A549 (cell line): ENCODE measurements at regions not wholly inside any gene's neighbourhood (a gene's known extent, or its start where the extent isn't known, plus 50 kb on each side); places are given as distances from the start of the nearest gene placed in this dataset.

Experiments used
- ATAC-seq, 2 experiments: fragments of 200-7000 bp in 1 of 2; fragments of >200 bp in 1 of 2; cut with Nextera tagmentation in 1 of 2; cut with Tn5 transposase in 1 of 2; 3 replicates each; pipeline versions ENCODE4 v1.8.0 to v1.9.1; 2018 to 2020; ENCODE audit warnings: mild to moderate bottlenecking in 1 of 2, moderate library complexity in 1 of 2
- CTCF ChIA-PET: fragments of 300-600 bp; sonication (Branson Sonifier 250); formaldehyde crosslinking; extraction: SDS; loops from one replicate; lab custom pipeline; 2021; ENCODE audit warnings: antibody characterized with exemption, inconsistent platforms; lab: Yijun Ruan, JAX
- POLR2A ChIA-PET: fragments of 350-600 bp; formaldehyde crosslinking; extraction: SDS; loops from one replicate; lab custom pipeline; 2021; ENCODE audit warnings: antibody characterized with exemption, inconsistent platforms; lab: Yijun Ruan, JAX
- DNase-seq, 2 experiments: peaks; one replicate each; pipeline versions ENCODE4 v3.0.0 to v3.0.0-alpha.2; 2011 to 2016; ENCODE audit warnings: low read depth in 1 of 2, low spot score in 1 of 2
- FAIRE-seq: peaks from 2 replicates; lab custom pipeline; 2011; peaks lifted over from hg19 to GRCh38; lab: Jason Lieb, UNC
- H3K27ac ChIP-seq, 2 experiments: fragments of >200 bp; sonication (Bioruptor Twin); formaldehyde crosslinking; 3 replicates each; pipeline ENCODE4 v1.5.1; 2016 to 2017
- H3K4me1 ChIP-seq: fragments of >200 bp; sonication (Bioruptor Twin); formaldehyde crosslinking; 3 replicates; pipeline ENCODE4 v1.6.1; 2016
- H3K4me2 ChIP-seq: fragments of >200 bp; sonication (Bioruptor Twin); formaldehyde crosslinking; 3 replicates; pipeline ENCODE4 v1.6.1; 2016
- H3K4me3 ChIP-seq: fragments of >200 bp; sonication (Bioruptor Twin); formaldehyde crosslinking; 3 replicates; pipeline ENCODE4 v1.5.1; 2016
- H3K9me3 ChIP-seq: fragments of >200 bp; sonication (Bioruptor Twin); formaldehyde crosslinking; 3 replicates; pipeline ENCODE4 v1.6.1; 2016
- CBX8 ChIP-seq: fragments of 200-600 bp; sonication (generic); IDR thresholded peaks from 2 replicates; pipeline ENCODE4 v1.6.1; 2016
- CTCF ChIP-seq: fragments of >200 bp; sonication (Bioruptor Twin); formaldehyde crosslinking; IDR thresholded peaks from 3 replicates; pipeline ENCODE4 v1.5.1; 2016
- EHF ChIP-seq: fragments of 250-450 bp; sonication (Bioruptor Pico); IDR thresholded peaks from 2 replicates; pipeline ENCODE4 v1.5.0; 2020; ENCODE audit warnings: mild to moderate bottlenecking
- EP300 ChIP-seq, 2 experiments: fragments of >200 bp; sonication (Bioruptor Twin); formaldehyde crosslinking; IDR thresholded peaks; 2 replicates in 1 of 2; 3 replicates in 1 of 2; pipeline ENCODE4 v1.6.1; 2016 to 2017
- ESRRA ChIP-seq: fragments of 150-350 bp; IDR thresholded peaks from 2 replicates; pipeline ENCODE4 v1.6.1; 2014; ENCODE audit warnings: mild to moderate bottlenecking, low read length, borderline replicate concordance
- FOSL2 ChIP-seq, 2 experiments: fragments of 450-650 bp in 1 of 2; fragments of >200 bp in 1 of 2; sonication (Bioruptor Twin) in 1 of 2; formaldehyde crosslinking; IDR thresholded peaks; 2 replicates each; pipeline versions ENCODE4 v1.5.0 to v1.6.1; 2016 to 2020; ENCODE audit warnings: mild to moderate bottlenecking in 1 of 2, moderate library complexity in 1 of 2
- HOXB5 ChIP-seq: fragments of 250-450 bp; sonication (Bioruptor Pico); IDR thresholded peaks from 2 replicates; pipeline ENCODE4 v1.5.0; 2020; ENCODE audit warnings: mild to moderate bottlenecking, moderate library complexity
- MAZ ChIP-seq: fragments of 150-350 bp; IDR thresholded peaks from 2 replicates; pipeline ENCODE4 v1.6.1; 2014; ENCODE audit warnings: antibody characterized with exemption, low read depth, low read length, borderline replicate concordance
- NFE2L2 ChIP-seq: fragments of 150-350 bp; conservative IDR thresholded peaks from 2 replicates; pipeline ENCODE4 v1.6.1; 2014; ENCODE audit warnings: low read length
- NR3C1 ChIP-seq: fragments of >200 bp; sonication (Bioruptor Twin); formaldehyde crosslinking; IDR thresholded peaks from 3 replicates; pipeline ENCODE4 v1.6.1; 2017
- PHF8 ChIP-seq: fragments of 200-600 bp; sonication (generic); IDR thresholded peaks from 2 replicates; pipeline ENCODE4 v1.6.1; 2016; ENCODE audit warnings: low read depth, mild to moderate bottlenecking, antibody characterized with exemption, moderate library complexity, borderline replicate concordance
- RARB ChIP-seq: fragments of 250-450 bp; sonication (Bioruptor Pico); IDR thresholded peaks from 2 replicates; pipeline ENCODE4 v1.8.0; 2021; ENCODE audit warnings: mild to moderate bottlenecking, moderate library complexity
- REST ChIP-seq: fragments of 200-600 bp; sonication (generic); IDR thresholded peaks from 2 replicates; pipeline ENCODE4 v1.6.1; 2016; ENCODE audit warnings: antibody characterized with exemption, mild to moderate bottlenecking, moderate library complexity
- WGBS: methylation state at CpG from one replicate; pipeline ENCODE4 v1.1.6; 2017; ENCODE audit errors: missing lambda C conversion rate; 5-methylcytosine and 5-hydroxymethylcytosine counted together
- TF ChIP-seq, protein P1 (sequence below): IDR thresholded peaks from 2 replicates; pipeline ENCODE4 v1.6.1; 2012
- TF ChIP-seq, protein P2 (sequence below): fragments of >200 bp; sonication (Bioruptor Twin); formaldehyde crosslinking; IDR thresholded peaks from 2 replicates; pipeline ENCODE4 v1.6.1; 2016

- H3K4me3 ChIP-seq = no peak overlapping the region
- CTCF ChIA-PET = interaction anchor here (0.7 to 1.3 kb wide), 4 partner anchors 17 to 47 kb away, joined by 3 read pairs; no protein-coding TSS in a partner anchor
- POLR2A ChIA-PET = no interaction called here
- H3K4me1 ChIP-seq = peaks cover 9% of the 10 kb centered on the region; the same call in 1 of the 3 replicates
- no peak for TF ChIP-seq CTCF
- TF ChIP-seq PHF8 = no peak
- no peak for TF ChIP-seq NFE2L2
- no peak for TF ChIP-seq EHF
- TF ChIP-seq, protein P1, sequence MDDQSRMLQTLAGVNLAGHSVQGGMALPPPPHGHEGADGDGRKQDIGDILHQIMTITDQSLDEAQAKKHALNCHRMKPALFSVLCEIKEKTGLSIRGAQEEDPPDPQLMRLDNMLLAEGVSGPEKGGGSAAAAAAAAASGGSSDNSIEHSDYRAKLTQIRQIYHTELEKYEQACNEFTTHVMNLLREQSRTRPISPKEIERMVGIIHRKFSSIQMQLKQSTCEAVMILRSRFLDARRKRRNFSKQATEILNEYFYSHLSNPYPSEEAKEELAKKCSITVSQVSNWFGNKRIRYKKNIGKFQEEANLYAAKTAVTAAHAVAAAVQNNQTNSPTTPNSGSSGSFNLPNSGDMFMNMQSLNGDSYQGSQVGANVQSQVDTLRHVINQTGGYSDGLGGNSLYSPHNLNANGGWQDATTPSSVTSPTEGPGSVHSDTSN = no peak
- TF ChIP-seq, all 56 proteins: peak for 0
- ATAC-seq (no peak), FAIRE-seq (no peak), DNase-seq (no peak)
- no peak overlapping the region for H3K4me2 ChIP-seq
- H3K9me3 ChIP-seq = no peaks in the 10 kb centered on the region
- no peak overlapping the region for H3K27ac ChIP-seq
- 79% methylated on average over 16 of the region's 17 CpGs for WGBS
Measured at GRCh38 chr5:141773779-141774562, 91.9 kb upstream of the ARAP3 start.

GRCh38 chr5:141772281-141772680 is 90.3 kb upstream of the ARAP3 start:
- ATAC-seq (no peak), FAIRE-seq (no peak), DNase-seq (no peak)
- H3K4me2 ChIP-seq = no peak overlapping the region
- no peak overlapping the region for H3K27ac ChIP-seq
- TF ChIP-seq ESRRA (no peak), CBX8 (no peak), FOSL2 (IDR thresholded peaks at IDR 0.05) (no peak), FOSL2 (CRISPR knock-in tag; IDR thresholded peaks at IDR 0.05) (no peak), MAZ (no peak), RARB (CRISPR knock-in tag) (no peak)
- ChIA-PET CTCF (interaction anchor here (0.8 to 1.5 kb wide), 3 partner anchors 10 to 106 kb away, joined by 3 read pairs; partner anchors contain the start of gene PCDH1), POLR2A (no interaction called here)
- no peaks in the 10 kb centered on the region for H3K4me1 ChIP-seq
- 41% methylated on average over 6 of the region's 9 CpGs for WGBS
- no peaks in the 10 kb centered on the region for H3K9me3 ChIP-seq
- no peak overlapping the region for H3K4me3 ChIP-seq

GRCh38 chr5:141771562-141771961 is 89.5 kb upstream of the ARAP3 start:
- Histone ChIP-seq H3K9me3 (no peaks in the 10 kb centered on the region), H3K4me1 (no peaks in the 10 kb centered on the region), H3K4me3 (no peak overlapping the region), H3K4me2 (no peak overlapping the region)
- CTCF ChIA-PET = interaction anchor here (1.0 to 1.5 kb wide), 4 partner anchors 8 to 107 kb away, joined by 3 to 6 read pairs (median 3); partner anchors contain the start of gene PCDH1
- no peak for DNase-seq
- POLR2A ChIA-PET = no interaction called here
- no peak for TF ChIP-seq EP300 (IDR thresholded peaks at IDR 0.05)
- no peak for TF ChIP-seq NR3C1
- no peak for TF ChIP-seq HOXB5 (CRISPR knock-in tag)
- no peak for TF ChIP-seq REST
- TF ChIP-seq, protein P2, sequence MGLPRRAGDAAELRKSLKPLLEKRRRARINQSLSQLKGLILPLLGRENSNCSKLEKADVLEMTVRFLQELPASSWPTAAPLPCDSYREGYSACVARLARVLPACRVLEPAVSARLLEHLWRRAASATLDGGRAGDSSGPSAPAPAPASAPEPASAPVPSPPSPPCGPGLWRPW = no peak
- no peak for TF ChIP-seq RARB (CRISPR knock-in tag)
- TF ChIP-seq, all 56 proteins: peak for 0
- 65% methylated on average over 3 of the region's 3 CpGs for WGBS
- no peak for FAIRE-seq
- no peak; a peak in 1 of 6 replicates for ATAC-seq
- H3K27ac ChIP-seq = no peak overlapping the region
